T-helper 1 cell (primary cell): ENCODE measurements at regions not wholly inside any gene's neighbourhood (a gene's known extent, or its start where the extent isn't known, plus 50 kb on each side); places are given as distances from the start of the nearest gene placed in this dataset.
"Not testable (repeated sequence)": the region's sequence is repeated elsewhere in the genome, so short reads cannot be mapped to it uniquely, and the experiment has no call there.

Source experiments
- DNase-seq, 5 donors: peaks; one replicate each; pipeline ENCODE4 v3.0.0-alpha.2; 2012 to 2020

GRCh38 chr5:116757326-116757725 lies 182.7 kb upstream of the SEMA6A start:
- no peak for DNase-seq

- DNase-seq, result no peak
Observed at GRCh38 chr5:116756531-116756930, 181.9 kb upstream of the SEMA6A start.

- DNase-seq, result no peak
Observed at GRCh38 chr5:116754556-116754955, 179.9 kb upstream of the SEMA6A start.

- no peak for DNase-seq
Observed at GRCh38 chr5:116751684-116752083, 177.1 kb upstream of the SEMA6A start.

- DNase-seq, result no peak
Observed at GRCh38 chr5:116750631-116751580, 176.3 kb upstream of the SEMA6A start.

GRCh38 chr5:116747881-116748280 lies 173.3 kb upstream of the SEMA6A start:
- no peak for DNase-seq

- no peak for DNase-seq
Observed at GRCh38 chr5:116746668-116747067, 172.0 kb upstream of the SEMA6A start.

GRCh38 chr5:116740771-116741170 lies 166.1 kb upstream of the SEMA6A start:
- DNase-seq, result no peak

GRCh38 chr5:116739571-116739970 lies 164.9 kb upstream of the SEMA6A start:
- DNase-seq, result no peak

- no peak for DNase-seq
Observed at GRCh38 chr5:116738615-116739261, 164.1 kb upstream of the SEMA6A start.

- DNase-seq, result no peak
Observed at GRCh38 chr5:116738239-116738614, 163.6 kb upstream of the SEMA6A start.

- no peak for DNase-seq
Observed at GRCh38 chr5:116736671-116737070, 162.0 kb upstream of the SEMA6A start.

- no peak for DNase-seq
Observed at GRCh38 chr5:116733991-116734975, 159.7 kb upstream of the SEMA6A start.

- DNase-seq, result no peak
Observed at GRCh38 chr5:116732591-116732990, 158.0 kb upstream of the SEMA6A start.

- DNase-seq, result no peak
Observed at GRCh38 chr5:116731432-116731831, 156.8 kb upstream of the SEMA6A start.

- DNase-seq, result no peak
Observed at GRCh38 chr5:116730706-116731105, 156.1 kb upstream of the SEMA6A start.

- DNase-seq, result no peak
Observed at GRCh38 chr5:116730185-116730584, 155.6 kb upstream of the SEMA6A start.

GRCh38 chr5:116727248-116727647 lies 152.6 kb upstream of the SEMA6A start:
- no peak for DNase-seq

GRCh38 chr5:116726180-116726579 lies 151.6 kb upstream of the SEMA6A start:
- DNase-seq, result not testable (repeated sequence)

- DNase-seq, result no peak
Observed at GRCh38 chr5:116724971-116725370, 150.3 kb upstream of the SEMA6A start.

GRCh38 chr5:116722651-116723050 lies 148.0 kb upstream of the SEMA6A start:
- no peak for DNase-seq

GRCh38 chr5:116719106-116719505 lies 144.5 kb upstream of the SEMA6A start:
- no peak for DNase-seq

- DNase-seq, result no peak
Observed at GRCh38 chr5:116718317-116718716, 143.7 kb upstream of the SEMA6A start.
